ENCODE measurements at regions not wholly inside any gene's neighbourhood (a gene's known extent, or its start where the extent isn't known, plus 50 kb on each side); places are given as distances from the start of the nearest gene placed in this dataset.

DNA sequence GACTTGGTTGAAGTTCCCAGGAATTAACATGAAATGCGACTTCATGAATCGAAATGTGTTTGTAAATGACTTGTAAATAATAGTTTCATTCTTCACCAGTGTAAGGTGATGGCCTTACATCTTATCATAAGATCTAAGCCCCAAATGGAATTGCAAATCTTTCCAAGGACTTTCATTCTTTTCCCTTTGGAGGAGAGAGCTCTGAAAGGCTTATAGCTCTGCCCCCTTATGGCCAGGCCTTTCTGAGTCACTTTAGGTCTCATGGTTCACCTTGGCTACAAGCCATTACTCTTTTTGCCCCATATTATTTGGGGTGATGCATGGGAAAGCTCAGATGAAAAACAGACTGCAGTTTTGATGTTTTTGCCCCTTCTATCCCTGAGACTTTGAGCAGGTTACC lies 209.1 kb upstream of the BMP2 start:
- Histone ChIP-seq H3K9me3 (ENCODE audit: control insufficient read depth, insufficient read depth, low read length) (no peaks in the 10 kb centered on the region), H3K4me2 (ENCODE audit: low read length) (no peak overlapping the region), H3K4me3 (ENCODE audit: low read length) (no peak overlapping the region), H3K79me2 (ENCODE audit: control insufficient read depth, low read length) (no peaks in the 10 kb centered on the region), H3K27ac (ENCODE audit: low read depth, low read length) (no peak overlapping the region), H3F3A (ENCODE audit: control insufficient read depth, insufficient read depth) (no peaks in the 10 kb centered on the region), H4K20me1 (ENCODE audit: control insufficient read depth, insufficient read depth, low read depth, low read length) (no peaks in the 10 kb centered on the region), H3K36me3 (ENCODE audit: control insufficient read depth, low read length) (no peaks in the 10 kb centered on the region), H3K27me3 (ENCODE audit: control insufficient read depth, low read length) (no peaks in the 10 kb centered on the region), H3K4me1 (ENCODE audit: control insufficient read depth, low read length) (no peaks in the 10 kb centered on the region), H3K9me2 (replicated peaks; ENCODE audit: control insufficient read depth, low read length) (no peaks in the 10 kb centered on the region)
- no peak for TF ChIP-seq EZH2phosphoT487 (IDR thresholded peaks at IDR 0.05; ENCODE audit: borderline replicate concordance, low read length)
- TF ChIP-seq, protein P1, sequence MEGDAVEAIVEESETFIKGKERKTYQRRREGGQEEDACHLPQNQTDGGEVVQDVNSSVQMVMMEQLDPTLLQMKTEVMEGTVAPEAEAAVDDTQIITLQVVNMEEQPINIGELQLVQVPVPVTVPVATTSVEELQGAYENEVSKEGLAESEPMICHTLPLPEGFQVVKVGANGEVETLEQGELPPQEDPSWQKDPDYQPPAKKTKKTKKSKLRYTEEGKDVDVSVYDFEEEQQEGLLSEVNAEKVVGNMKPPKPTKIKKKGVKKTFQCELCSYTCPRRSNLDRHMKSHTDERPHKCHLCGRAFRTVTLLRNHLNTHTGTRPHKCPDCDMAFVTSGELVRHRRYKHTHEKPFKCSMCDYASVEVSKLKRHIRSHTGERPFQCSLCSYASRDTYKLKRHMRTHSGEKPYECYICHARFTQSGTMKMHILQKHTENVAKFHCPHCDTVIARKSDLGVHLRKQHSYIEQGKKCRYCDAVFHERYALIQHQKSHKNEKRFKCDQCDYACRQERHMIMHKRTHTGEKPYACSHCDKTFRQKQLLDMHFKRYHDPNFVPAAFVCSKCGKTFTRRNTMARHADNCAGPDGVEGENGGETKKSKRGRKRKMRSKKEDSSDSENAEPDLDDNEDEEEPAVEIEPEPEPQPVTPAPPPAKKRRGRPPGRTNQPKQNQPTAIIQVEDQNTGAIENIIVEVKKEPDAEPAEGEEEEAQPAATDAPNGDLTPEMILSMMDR (IDR thresholded peaks at IDR 0.05; ENCODE audit: low read depth, low read length, poor library complexity, severe bottlenecking): no peak

DNA sequence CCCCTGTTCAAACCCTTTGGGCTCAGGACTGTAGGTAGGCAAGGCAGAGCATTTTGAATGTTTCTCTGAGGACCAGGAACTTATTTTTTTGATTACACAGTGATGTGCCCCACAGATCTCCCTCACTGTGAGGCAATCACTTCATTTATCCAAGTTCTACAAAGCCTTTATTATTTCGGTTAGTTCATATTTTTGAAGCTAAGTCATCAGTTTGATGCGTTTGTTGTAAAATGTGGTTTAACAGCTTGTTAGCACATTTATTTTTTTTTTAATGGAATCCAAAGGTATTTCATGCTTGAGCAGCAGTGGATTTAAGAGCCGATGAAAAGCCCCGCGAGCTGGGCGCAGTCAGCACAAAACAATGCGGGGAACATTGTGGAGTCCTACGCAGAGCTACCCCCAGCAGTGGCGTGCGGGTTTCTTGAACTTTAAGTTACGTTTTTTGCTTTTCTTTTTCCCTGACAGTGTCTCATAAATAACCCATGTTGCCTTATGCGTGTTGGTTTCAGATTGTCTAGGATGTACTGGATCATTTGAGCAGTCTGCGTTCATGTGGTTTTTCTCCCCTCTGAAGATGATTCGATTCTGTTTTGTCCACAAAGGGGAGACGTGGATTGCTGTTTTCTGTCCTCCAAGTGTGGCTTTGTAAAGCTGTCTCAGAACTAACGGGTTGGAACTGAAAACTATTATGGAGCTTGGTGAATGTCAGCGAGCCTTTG lies 233.6 kb upstream of the BMP2 start:
- no peaks in the 10 kb centered on the region for H3F3A ChIP-seq (ENCODE audit: control insufficient read depth, insufficient read depth)
- H3K27me3 ChIP-seq (ENCODE audit: control insufficient read depth, low read length): no peaks in the 10 kb centered on the region
- TF ChIP-seq, protein P1 (IDR thresholded peaks at IDR 0.05; ENCODE audit: low read depth, low read length, poor library complexity, severe bottlenecking): no peak
- TF ChIP-seq EZH2phosphoT487 (IDR thresholded peaks at IDR 0.05; ENCODE audit: borderline replicate concordance, low read length): no peak
- no peaks in the 10 kb centered on the region for H3K9me3 ChIP-seq (ENCODE audit: control insufficient read depth, insufficient read depth, low read length)
- no peak overlapping the region for H3K27ac ChIP-seq (ENCODE audit: low read depth, low read length)
- no peaks in the 10 kb centered on the region for H3K4me1 ChIP-seq (ENCODE audit: control insufficient read depth, low read length)
- no peaks in the 10 kb centered on the region for H3K79me2 ChIP-seq (ENCODE audit: control insufficient read depth, low read length)
- H3K4me2 ChIP-seq (ENCODE audit: low read length): no peak overlapping the region
- H4K20me1 ChIP-seq (ENCODE audit: control insufficient read depth, insufficient read depth, low read depth, low read length): no peaks in the 10 kb centered on the region
- no peak overlapping the region for H3K4me3 ChIP-seq (ENCODE audit: low read length)
- H3K36me3 ChIP-seq (ENCODE audit: control insufficient read depth, low read length): no peaks in the 10 kb centered on the region
- H3K9me2 ChIP-seq (replicated peaks; ENCODE audit: control insufficient read depth, low read length): no peaks in the 10 kb centered on the region

DNA sequence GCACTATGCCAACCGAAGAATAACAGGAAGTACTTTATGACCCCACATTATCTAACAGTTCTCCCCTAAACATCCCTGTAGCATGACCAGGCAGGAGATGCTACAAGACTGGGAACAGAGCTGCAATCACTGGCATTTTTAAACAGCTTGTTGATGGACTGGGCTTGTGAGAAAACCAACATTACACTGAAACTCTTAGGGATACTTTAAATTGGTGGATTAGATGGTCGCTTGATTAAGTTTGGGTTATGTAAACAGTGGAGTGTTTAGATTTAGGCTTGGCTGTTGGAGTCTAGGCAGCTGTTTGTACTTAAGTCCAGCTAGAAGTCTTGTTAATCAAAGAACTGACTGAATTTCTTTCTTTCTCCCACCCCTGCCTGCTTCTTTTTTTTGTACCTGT lies 234.1 kb upstream of the BMP2 start:
- H3K4me1 ChIP-seq (ENCODE audit: control insufficient read depth, low read length): no peaks in the 10 kb centered on the region
- H3K9me3 ChIP-seq (ENCODE audit: control insufficient read depth, insufficient read depth, low read length): no peaks in the 10 kb centered on the region
- H3K4me2 ChIP-seq (ENCODE audit: low read length): no peak overlapping the region
- no peaks in the 10 kb centered on the region for H3K79me2 ChIP-seq (ENCODE audit: control insufficient read depth, low read length)
- no peaks in the 10 kb centered on the region for H3F3A ChIP-seq (ENCODE audit: control insufficient read depth, insufficient read depth)
- TF ChIP-seq, protein P1 (IDR thresholded peaks at IDR 0.05; ENCODE audit: low read depth, low read length, poor library complexity, severe bottlenecking): no peak
- TF ChIP-seq EZH2phosphoT487 (IDR thresholded peaks at IDR 0.05; ENCODE audit: borderline replicate concordance, low read length): no peak
- H3K27ac ChIP-seq (ENCODE audit: low read depth, low read length): no peak overlapping the region
- H3K36me3 ChIP-seq (ENCODE audit: control insufficient read depth, low read length): no peaks in the 10 kb centered on the region
- no peaks in the 10 kb centered on the region for H3K27me3 ChIP-seq (ENCODE audit: control insufficient read depth, low read length)
- H3K4me3 ChIP-seq (ENCODE audit: low read length): no peak overlapping the region
- H4K20me1 ChIP-seq (ENCODE audit: control insufficient read depth, insufficient read depth, low read depth, low read length): no peaks in the 10 kb centered on the region
- no peaks in the 10 kb centered on the region for H3K9me2 ChIP-seq (replicated peaks; ENCODE audit: control insufficient read depth, low read length)
